Lower leg skin (tissue), 3 donors: ENCODE measurements at regions not wholly inside any gene's neighbourhood (a gene's known extent, or its start where the extent isn't known, plus 50 kb on each side); places are given as distances from the start of the nearest gene placed in this dataset.

Source experiments
- POLR2A ChIP-seq, 2 donors: fragments of 450-650 bp; IDR thresholded peaks; one replicate each; pipeline ENCODE4 v1.6.1; 2016 to 2017; ENCODE audit warnings: antibody characterized with exemption in 2 of 2, mild to moderate bottlenecking in 1 of 2, moderate library complexity in 1 of 2
- TF ChIP-seq, protein P1 (sequence below), 3 donors: fragments of 450-650 bp; IDR thresholded peaks; one replicate each; pipeline ENCODE4 v1.5.1; 2016; ENCODE audit warnings: antibody characterized with exemption in 3 of 3, mild to moderate bottlenecking in 3 of 3, moderate library complexity in 2 of 3

DNA sequence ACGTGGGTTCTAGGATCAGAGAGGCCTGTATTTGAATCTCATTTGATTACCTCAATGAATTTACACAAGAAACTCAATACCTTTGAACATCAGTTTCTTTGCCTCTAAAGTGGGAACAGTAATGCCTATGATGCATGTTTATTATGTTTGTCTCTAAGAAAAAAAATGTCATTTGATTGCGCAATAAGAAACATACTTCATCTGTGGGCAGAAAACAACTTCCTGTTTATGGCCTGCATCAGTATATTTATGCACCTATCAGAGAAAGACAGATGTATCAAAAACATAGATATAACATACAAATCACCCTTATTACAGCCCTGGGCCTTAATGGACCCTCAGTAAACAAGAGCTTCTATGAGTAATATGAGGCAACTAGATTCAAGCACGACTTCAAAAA lies 516.4 kb upstream of the ARID1B start:
- TF ChIP-seq, protein P1, sequence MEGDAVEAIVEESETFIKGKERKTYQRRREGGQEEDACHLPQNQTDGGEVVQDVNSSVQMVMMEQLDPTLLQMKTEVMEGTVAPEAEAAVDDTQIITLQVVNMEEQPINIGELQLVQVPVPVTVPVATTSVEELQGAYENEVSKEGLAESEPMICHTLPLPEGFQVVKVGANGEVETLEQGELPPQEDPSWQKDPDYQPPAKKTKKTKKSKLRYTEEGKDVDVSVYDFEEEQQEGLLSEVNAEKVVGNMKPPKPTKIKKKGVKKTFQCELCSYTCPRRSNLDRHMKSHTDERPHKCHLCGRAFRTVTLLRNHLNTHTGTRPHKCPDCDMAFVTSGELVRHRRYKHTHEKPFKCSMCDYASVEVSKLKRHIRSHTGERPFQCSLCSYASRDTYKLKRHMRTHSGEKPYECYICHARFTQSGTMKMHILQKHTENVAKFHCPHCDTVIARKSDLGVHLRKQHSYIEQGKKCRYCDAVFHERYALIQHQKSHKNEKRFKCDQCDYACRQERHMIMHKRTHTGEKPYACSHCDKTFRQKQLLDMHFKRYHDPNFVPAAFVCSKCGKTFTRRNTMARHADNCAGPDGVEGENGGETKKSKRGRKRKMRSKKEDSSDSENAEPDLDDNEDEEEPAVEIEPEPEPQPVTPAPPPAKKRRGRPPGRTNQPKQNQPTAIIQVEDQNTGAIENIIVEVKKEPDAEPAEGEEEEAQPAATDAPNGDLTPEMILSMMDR (IDR thresholded peaks at IDR 0.05): no peak
- TF ChIP-seq POLR2A (IDR thresholded peaks at IDR 0.05): no peak
